ENCODE measurements at regions not wholly inside any gene's neighbourhood (a gene's known extent, or its start where the extent isn't known, plus 50 kb on each side); places are given as distances from the start of the nearest gene placed in this dataset.

DNA sequence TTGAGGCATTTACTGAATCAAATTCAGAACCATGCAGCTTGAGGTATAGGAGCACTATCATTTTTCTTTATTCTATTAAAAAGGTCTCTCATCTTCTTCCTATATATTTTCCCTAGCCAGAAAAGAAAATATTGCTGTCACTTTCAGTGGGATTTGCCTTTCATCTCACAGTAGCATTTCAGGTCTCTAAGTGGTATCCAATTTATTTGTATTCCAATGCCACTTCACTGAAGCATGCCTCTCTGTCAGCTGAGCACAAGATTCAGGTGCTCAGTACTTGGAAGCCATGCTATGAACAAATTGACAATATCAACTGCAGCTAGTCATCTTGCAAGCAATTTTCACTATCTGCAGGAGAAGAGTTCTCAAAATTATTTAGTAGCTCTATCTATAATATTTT, 457.2 kb upstream of the SLC39A10 start:
- intact Hi-C loops (cut with DNase I; ENCODE audit: low total_unique reads), result no loop called here

DNA sequence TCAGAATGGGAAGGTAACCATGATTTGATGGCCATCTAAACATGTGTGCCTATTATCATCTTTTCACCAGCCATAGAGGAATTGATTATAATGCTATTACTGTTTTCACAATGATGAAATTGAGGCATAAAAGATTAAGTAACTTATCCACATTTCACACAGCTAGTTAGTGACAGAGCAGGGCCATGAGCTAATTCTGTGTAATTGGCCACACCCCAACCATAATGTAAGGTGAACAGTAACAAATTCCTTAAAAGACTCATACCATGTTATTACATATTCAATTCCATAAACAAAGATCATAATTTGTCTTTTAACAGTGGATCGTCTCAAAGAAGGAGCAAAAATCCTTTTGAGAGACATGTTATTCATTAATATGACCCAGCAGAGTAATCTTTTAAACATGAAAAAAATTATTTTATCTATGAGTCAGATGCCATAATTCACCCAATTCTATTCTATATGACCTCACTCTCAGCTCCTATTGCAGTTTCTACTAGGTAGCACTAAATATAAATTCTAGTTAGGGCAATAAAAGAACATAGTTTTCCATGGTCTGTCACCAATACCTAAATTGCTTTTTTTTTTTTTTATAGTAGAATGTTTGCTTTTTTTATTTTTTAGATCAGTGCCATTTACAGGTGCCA, 475.8 kb upstream of the SLC39A10 start:
- TF ChIP-seq, protein P1, sequence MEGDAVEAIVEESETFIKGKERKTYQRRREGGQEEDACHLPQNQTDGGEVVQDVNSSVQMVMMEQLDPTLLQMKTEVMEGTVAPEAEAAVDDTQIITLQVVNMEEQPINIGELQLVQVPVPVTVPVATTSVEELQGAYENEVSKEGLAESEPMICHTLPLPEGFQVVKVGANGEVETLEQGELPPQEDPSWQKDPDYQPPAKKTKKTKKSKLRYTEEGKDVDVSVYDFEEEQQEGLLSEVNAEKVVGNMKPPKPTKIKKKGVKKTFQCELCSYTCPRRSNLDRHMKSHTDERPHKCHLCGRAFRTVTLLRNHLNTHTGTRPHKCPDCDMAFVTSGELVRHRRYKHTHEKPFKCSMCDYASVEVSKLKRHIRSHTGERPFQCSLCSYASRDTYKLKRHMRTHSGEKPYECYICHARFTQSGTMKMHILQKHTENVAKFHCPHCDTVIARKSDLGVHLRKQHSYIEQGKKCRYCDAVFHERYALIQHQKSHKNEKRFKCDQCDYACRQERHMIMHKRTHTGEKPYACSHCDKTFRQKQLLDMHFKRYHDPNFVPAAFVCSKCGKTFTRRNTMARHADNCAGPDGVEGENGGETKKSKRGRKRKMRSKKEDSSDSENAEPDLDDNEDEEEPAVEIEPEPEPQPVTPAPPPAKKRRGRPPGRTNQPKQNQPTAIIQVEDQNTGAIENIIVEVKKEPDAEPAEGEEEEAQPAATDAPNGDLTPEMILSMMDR (IDR thresholded peaks at IDR 0.05), result no peak
- TF ChIP-seq EP300 (IDR thresholded peaks at IDR 0.05) (no peak), POLR2AphosphoS5 (IDR thresholded peaks at IDR 0.05) (no peak), POLR2A (IDR thresholded peaks at IDR 0.05) (no peak)
- Histone ChIP-seq H3K36me3 (no peaks in the 10 kb centered on the region), H3K4me3 (no peak overlapping the region), H3K27me3 (no peaks in the 10 kb centered on the region), H3K9me3 (no peaks in the 10 kb centered on the region), H3K4me1 (no peaks in the 10 kb centered on the region), H3K27ac (no peak overlapping the region)
- intact Hi-C loops (cut with DNase I; ENCODE audit: low total_unique reads), result no loop called here
- no peak for DNase-seq
- WGBS, 5 donors, result 79 to 95% (median 93%) methylated on average over 1 of the region's 1 CpG

More for the DNA sequence above, 457.2 kb upstream of the SLC39A10 start:
- Histone ChIP-seq H3K9me3 (no peaks in the 10 kb centered on the region), H3K4me1 (no peaks in the 10 kb centered on the region), H3K4me3 (no peak overlapping the region), H3K27ac (no peak overlapping the region), H3K36me3 (no peaks in the 10 kb centered on the region), H3K27me3 (no peaks in the 10 kb centered on the region)
- TF ChIP-seq POLR2A (IDR thresholded peaks at IDR 0.05), result no peak
- no peak for TF ChIP-seq EP300 (IDR thresholded peaks at IDR 0.05)
- no peak for TF ChIP-seq POLR2AphosphoS5 (IDR thresholded peaks at IDR 0.05)
- TF ChIP-seq, protein P1 (IDR thresholded peaks at IDR 0.05), result no peak
- DNase-seq, result no peak

DNA sequence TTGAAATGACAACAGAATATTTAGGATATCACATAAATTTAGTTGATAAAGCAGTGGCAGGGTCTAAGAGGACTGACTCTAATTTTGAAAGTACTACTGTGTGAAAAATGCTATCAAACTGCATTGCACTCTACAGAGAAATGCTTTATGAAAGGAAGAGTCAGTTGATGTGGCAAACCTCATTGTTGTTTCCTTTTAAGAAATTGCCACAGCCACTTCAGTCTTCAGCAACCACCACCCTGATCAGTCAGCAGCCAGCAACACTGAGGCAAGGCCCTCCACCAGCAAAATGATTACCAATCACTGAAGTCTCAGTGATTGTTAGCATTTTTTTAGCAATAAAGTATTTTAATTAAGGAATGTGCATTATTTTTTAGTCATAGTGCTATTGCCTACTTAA, 488.7 kb upstream of the SLC39A10 start:
- H3K9me3 ChIP-seq, result peaks cover 0 to 9% (median 2%) of the 10 kb centered on the region in 4 donors
- H3K27me3 ChIP-seq, result no peaks in the 10 kb centered on the region
- TF ChIP-seq POLR2AphosphoS5 (IDR thresholded peaks at IDR 0.05), result no peak
- TF ChIP-seq POLR2A (IDR thresholded peaks at IDR 0.05), result no peak
- TF ChIP-seq, protein P1 (IDR thresholded peaks at IDR 0.05), result no peak
- TF ChIP-seq EP300 (IDR thresholded peaks at IDR 0.05), result no peak
- DNase-seq, result no peak
- H3K36me3 ChIP-seq, result no peaks in the 10 kb centered on the region
- H3K27ac ChIP-seq, result no peak overlapping the region
- H3K4me3 ChIP-seq, result no peak overlapping the region
- H3K4me1 ChIP-seq, result no peaks in the 10 kb centered on the region
- intact Hi-C loops (cut with DNase I; ENCODE audit: low total_unique reads), result no loop called here

DNA sequence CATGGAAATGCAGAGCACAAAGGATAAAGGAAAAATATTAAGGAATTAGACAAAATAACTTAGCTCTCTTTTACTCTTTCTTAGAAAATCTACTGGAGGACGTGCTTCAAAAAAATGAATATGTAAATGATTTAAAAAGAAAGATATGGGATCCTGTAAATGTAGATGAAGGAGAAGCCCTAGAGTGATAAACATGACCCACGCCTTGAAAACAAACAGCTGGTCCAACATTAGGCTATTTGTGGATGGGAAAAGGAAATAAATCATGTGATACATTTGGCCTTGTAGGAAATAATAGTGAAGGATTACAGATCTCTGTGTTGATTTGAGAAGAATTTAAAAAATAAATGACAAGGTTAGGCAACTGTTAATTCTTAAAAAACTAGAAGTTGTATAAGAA, 492.1 kb upstream of the SLC39A10 start:
- TF ChIP-seq POLR2AphosphoS5 (IDR thresholded peaks at IDR 0.05), result no peak
- TF ChIP-seq EP300 (IDR thresholded peaks at IDR 0.05), result no peak
- no peak for TF ChIP-seq POLR2A (IDR thresholded peaks at IDR 0.05)
- TF ChIP-seq, protein P1 (IDR thresholded peaks at IDR 0.05), result no peak
- intact Hi-C loops (cut with DNase I; ENCODE audit: low total_unique reads), result no loop called here
- Histone ChIP-seq H3K4me3 (no peak overlapping the region), H3K9me3 (peaks cover 0 to 9% (median 4%) of the 10 kb centered on the region in 4 donors), H3K36me3 (no peaks in the 10 kb centered on the region), H3K4me1 (no peaks in the 10 kb centered on the region), H3K27me3 (no peaks in the 10 kb centered on the region), H3K27ac (no peak overlapping the region)
- 40 to 52% (median 46%) methylated on average over 2 of the region's 2 CpGs for WGBS, 5 donors
- no peak for DNase-seq

Measured in stomach (tissue), 8 donors.